HG03457 (cell line): ENCODE measurements at regions not wholly inside any gene's neighbourhood (a gene's known extent, or its start where the extent isn't known, plus 50 kb on each side); places are given as distances from the start of the nearest gene placed in this dataset.

Experiments used
- ATAC-seq: cut with Tn5 transposase; IDR thresholded peaks from one replicate; pipeline ENCODE4 v1.9.1; 2021; ENCODE audit warnings: moderate number of reproducible peaks; ENCODE audit not compliant: unreplicated experiment

DNA sequence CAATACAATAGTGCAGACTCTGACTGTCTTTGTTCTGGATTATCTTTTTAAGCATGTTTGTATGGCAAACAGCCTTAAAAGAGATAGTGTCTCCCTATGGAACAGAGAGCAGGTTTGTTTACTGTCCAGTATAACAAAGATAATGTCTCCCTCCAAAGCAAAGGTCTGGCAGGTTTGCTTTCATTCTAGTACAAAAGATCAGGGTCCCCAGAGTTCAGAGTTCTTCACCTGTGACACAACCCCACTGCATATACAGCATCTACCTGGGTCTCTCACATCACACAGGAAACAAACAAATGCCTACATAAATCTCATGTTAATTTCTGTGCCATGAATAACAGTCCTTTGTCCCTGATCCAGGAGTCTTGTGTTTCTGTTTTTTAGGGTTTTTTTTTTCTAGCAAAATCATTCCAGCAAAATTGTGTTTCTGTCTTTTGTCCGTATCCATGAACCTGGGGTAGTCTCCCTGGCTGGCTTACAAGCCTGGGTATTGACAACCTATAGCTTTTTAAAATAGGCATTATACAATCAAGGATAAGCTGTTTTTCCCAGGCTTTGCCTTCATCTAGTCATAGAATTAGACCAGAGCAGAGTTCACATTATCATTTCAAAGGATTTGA, 89.4 kb upstream of the PTBP2 start:
- ATAC-seq, result no peak

DNA sequence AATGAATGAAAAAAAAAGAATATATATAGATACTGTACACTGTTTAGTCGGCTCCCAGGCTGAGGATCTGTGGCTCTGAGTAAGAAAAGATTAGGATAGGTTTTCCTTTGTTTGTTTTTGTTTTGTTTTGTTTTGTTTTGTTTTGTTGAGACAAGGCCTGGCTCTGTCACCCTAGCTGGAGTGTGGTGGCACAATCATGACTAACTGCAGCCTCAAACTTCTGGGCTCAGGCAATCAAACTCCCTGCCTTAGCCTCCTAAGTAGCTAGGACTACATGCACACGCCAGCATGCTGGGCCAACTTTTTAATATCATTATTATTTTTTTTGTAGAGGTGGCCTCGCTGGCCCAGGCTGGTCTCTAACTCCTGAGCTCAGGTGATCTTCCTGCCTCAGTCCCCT, 87.9 kb upstream of the PTBP2 start:
- no peak for ATAC-seq

DNA sequence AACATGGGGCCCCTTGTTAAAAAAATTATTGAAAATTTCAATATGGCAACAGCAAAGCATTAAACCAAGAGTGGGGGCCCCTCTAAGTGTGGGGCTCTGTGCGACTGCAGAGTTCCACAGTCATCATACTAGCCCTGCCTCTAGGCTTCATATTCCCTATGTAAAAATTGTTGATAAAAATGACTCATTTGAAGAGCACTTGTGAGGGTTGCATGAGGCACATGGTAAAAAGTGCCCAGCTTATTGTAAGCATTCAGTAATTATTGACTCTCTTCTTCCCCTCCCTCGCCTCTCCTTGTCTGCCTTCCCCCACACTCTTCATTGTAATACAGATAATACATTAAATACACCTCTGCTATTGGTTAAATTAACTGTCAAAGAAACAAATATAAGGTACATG, 86.7 kb upstream of the PTBP2 start:
- no peak for ATAC-seq

DNA sequence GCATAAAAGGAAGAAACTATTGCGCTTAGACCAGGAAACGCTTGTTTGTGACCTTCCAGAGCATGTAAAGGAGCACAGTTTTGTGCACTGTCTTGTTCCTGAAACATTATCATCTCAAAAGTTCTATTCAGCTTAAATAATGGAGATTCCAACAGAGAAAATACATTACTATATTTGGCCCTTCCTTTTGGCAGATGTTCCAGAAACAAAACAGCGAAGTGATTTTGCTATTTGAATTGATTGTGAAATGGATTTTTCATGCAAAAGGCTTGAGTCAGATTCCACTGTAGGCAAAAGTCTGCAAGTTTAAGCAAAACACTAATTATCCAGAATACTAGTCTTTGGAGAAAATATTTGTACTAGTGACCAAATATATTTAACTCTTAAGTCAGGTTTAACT, 80.3 kb upstream of the PTBP2 start:
- no peak for ATAC-seq

DNA sequence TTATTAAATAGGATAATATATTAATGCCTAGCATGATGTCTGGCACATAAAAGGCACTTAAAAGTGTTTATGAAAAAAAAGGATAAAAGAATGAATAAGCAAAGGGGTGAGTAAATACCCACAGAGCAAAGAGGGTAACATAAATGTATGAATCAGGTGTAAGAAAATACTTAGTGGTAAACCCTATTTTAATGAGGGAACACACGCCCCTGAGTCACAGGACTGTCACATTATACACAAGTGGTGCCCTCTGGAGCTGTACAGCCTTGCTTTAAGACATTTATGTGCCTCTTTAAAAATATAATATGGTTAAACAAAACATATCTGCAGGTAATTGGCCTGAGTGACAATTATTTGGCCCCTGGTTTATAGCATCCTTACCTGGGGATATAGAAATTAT, 78.1 kb upstream of the PTBP2 start:
- ATAC-seq, result no peak

DNA sequence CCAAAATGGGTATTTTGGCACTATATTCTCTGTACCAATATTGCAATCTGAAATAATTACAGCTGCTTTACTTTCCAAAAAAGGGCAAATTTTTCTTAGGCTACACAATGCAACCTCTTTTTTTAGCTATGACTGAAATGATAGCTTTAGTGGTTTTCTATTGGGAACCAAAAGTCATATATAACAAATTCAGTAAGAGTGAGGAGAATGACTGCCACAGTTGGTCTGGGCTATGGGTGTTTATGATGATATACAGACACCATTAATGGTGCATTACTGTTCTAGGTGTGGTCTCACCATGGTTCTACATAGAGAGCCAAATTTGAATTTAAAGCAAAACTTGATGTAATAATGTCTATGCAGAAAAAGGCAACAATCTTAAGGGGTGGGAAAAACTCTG, 72.3 kb upstream of the PTBP2 start:
- ATAC-seq, result no peak

DNA sequence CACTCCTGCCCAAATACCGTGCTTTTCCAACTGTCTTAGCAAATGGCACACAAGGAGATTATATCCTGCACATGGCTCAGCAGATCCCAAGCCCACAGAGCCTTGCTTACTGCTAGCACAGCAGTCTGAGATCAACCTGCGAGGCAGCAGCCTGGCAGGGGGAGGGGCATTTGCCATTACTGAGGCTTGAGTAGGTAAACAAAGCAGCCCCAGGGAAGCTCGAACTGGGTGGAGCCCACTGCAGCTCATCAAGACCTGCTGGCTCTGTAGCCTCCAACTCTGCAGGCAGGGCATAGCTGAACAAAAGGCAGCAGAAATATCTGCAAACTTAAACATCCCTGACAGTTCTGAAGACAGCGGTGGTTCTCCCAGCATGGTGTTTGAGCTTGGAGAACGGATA, 70.1 kb upstream of the PTBP2 start:
- ATAC-seq, result no peak

DNA sequence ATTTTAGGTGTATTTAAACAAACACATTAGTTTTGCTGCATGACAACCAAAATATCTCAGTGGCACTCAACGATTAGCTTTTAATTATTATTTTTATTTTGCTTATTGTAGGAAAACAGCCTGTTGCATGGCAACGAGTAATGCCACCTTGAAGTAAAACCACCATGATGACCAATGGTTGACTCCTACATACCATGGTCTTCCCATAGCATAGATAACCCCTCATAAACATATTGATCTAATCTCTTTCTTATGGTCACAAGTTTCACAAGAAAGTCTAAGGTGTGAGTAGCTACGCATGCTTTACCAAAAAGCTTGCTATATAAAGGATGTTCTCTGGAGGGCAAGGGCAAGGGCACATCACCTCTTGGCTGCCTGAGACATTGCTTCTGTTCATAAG, 61.5 kb upstream of the PTBP2 start:
- ATAC-seq, result no peak

DNA sequence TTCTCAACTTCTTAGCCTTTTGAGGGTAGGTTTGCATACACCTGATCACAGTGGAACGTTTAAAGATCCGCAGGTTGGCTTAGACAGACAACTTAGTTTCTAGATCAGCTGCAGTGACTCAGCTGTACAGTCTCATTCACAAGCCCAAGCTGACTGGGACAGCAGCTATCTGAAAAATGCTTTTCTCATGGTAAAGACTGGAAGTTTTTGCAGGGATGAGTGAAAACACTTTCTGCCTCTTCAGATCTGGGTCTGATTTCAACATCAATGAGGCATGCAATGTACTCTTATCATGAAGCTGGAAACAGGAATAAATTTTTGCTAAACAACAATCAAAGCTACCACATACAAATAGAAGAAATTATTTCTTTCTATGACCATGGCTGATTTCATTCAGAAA, 61.1 kb upstream of the PTBP2 start:
- ATAC-seq, result no peak
